Activated naive CD8-positive, alpha-beta T cell treated with anti-CD3 and anti-CD28 coated beads for 36 hours (primary cell): ENCODE measurements at regions not wholly inside any gene's neighbourhood (a gene's known extent, or its start where the extent isn't known, plus 50 kb on each side); places are given as distances from the start of the nearest gene placed in this dataset.

Source experiments
- DNase-seq: peaks from one replicate; pipeline ENCODE4 v3.0.0; 2021
- H3K27ac Mint-ChIP-seq: one replicate; pipeline ENCODE4 v1.8.0; 2022; ENCODE audit warnings: mild to moderate bottlenecking, moderate library complexity, mixed read lengths
- H3K27me3 Mint-ChIP-seq: one replicate; pipeline ENCODE4 v1.8.0; 2022; ENCODE audit warnings: mild to moderate bottlenecking, mixed read lengths
- H3K36me3 Mint-ChIP-seq: one replicate; pipeline ENCODE4 v1.8.0; 2021; ENCODE audit warnings: mild to moderate bottlenecking, mixed read lengths
- H3K4me1 Mint-ChIP-seq: one replicate; pipeline ENCODE4 v1.8.0; 2021; ENCODE audit warnings: mixed read lengths
- H3K4me3 Mint-ChIP-seq: one replicate; pipeline ENCODE4 v1.8.0; 2022; ENCODE audit warnings: mild to moderate bottlenecking, moderate library complexity, mixed read lengths
- H3K9me3 Mint-ChIP-seq: one replicate; pipeline ENCODE4 v1.8.0; 2022; ENCODE audit warnings: mixed read lengths

DNA sequence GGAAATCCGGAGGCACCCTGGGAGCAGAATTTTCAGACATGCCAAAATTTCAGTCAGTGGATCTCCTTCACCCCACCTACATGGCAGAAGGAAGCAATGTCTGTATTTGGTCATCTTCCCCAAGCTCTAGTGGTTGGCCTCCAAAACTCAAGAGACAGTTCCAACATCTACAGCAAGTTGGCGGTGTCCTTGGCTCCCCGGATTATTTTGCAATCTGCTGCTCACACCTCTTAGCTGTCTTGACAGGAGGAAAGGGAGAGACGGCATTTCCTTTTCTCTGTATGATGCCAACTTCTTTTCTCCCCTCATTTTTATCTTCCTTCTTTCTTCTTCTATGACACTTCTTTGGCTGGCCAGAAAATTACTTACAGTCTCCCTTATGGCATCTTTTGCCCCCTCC is 159.9 kb downstream of the SUCLA2 start:
- Mint-ChIP-seq H3K4me1 (no peaks in the 10 kb centered on the region), H3K9me3 (no peaks in the 10 kb centered on the region), H3K27ac (no peak overlapping the region), H3K27me3 (no peaks in the 10 kb centered on the region), H3K36me3 (no peaks in the 10 kb centered on the region), H3K4me3 (no peak overlapping the region)
- no peak for DNase-seq

GRCh38 chr13:47837906-47838305 is 163.2 kb downstream of the SUCLA2 start:
- no peak overlapping the region for H3K4me3 Mint-ChIP-seq
- no peaks in the 10 kb centered on the region for H3K27me3 Mint-ChIP-seq
- no peak overlapping the region for H3K27ac Mint-ChIP-seq
- DNase-seq: no peak
- H3K36me3 Mint-ChIP-seq: no peaks in the 10 kb centered on the region
- H3K9me3 Mint-ChIP-seq: no peaks in the 10 kb centered on the region
- no peaks in the 10 kb centered on the region for H3K4me1 Mint-ChIP-seq

DNA sequence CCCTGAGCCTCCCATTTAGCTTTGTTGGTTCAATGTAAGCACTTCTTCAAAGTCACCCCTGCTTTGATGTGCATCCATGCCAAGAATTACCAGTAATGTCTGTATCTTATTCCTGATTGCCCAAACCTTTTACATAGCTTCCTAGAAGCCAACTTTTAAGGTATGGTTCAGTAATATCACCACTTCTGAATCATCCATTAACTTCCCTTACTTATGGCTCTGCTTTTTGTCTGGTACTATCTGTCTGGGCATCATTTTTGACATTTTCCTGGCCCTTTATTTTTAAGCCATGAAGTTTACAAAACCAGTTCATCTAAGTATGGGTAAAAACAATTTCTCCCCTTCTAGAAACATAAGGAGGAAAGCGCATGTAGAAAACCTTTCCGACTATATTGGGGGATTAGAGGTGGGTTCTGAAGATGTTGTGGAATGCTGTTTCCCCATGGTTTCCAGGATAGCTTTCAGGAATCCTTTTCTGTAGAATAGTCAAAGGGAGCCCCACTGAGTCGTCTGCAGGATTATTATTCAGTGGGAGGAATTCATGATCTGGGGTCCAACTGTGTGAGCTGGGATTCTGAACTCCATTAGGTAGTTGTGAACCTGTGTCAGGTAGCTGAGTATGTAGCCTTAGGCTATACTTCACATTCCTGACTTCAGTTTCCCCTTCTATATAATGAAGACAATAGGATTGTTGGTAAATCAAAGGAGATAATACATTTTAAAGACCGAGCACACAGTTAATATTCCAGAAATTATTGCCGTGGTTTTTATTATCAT is 163.8 kb downstream of the SUCLA2 start:
- Mint-ChIP-seq H3K9me3 (no peaks in the 10 kb centered on the region), H3K27me3 (no peaks in the 10 kb centered on the region), H3K36me3 (no peaks in the 10 kb centered on the region), H3K4me1 (no peaks in the 10 kb centered on the region), H3K4me3 (no peak overlapping the region), H3K27ac (no peak overlapping the region)
- no peak for DNase-seq

DNA sequence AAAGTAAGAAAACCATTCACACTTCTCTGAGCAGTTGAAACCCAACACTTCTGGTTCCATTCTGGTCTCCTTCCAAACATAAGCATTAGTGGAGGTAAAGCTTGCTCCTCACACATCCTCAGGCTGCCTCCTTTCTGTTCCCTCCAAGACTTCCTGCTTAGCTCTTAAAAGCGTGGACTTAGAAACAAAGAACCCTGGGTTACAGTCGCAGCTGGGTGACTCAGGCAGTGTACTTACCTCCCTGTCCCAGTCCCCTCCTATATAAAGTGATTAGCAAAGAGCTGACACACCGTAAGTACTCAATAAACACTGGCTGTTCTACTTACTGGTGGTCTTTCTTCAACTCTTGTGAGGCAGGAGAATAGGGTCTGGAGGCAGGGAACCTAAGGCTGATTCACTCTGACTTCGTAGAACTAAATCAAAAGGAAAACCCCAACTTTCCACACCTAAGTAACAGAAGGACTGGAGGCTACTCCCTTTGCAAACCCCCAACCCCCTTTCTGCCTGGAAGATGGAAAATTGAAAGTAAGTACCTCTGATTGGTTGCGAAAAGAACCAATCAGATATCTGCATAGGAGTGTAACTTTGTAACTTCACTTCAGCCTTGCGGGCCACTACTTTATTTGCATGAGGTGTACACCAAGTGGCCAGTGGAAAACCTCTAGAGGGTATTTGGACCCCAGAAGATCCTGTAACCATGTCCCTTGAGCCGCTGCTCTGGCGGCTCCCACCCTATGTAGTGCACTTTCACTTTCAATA is 165.4 kb downstream of the SUCLA2 start:
- H3K4me1 Mint-ChIP-seq: no peaks in the 10 kb centered on the region
- H3K27ac Mint-ChIP-seq: no peak overlapping the region
- no peaks in the 10 kb centered on the region for H3K27me3 Mint-ChIP-seq
- no peak for DNase-seq
- no peak overlapping the region for H3K4me3 Mint-ChIP-seq
- no peaks in the 10 kb centered on the region for H3K9me3 Mint-ChIP-seq
- H3K36me3 Mint-ChIP-seq: no peaks in the 10 kb centered on the region

DNA sequence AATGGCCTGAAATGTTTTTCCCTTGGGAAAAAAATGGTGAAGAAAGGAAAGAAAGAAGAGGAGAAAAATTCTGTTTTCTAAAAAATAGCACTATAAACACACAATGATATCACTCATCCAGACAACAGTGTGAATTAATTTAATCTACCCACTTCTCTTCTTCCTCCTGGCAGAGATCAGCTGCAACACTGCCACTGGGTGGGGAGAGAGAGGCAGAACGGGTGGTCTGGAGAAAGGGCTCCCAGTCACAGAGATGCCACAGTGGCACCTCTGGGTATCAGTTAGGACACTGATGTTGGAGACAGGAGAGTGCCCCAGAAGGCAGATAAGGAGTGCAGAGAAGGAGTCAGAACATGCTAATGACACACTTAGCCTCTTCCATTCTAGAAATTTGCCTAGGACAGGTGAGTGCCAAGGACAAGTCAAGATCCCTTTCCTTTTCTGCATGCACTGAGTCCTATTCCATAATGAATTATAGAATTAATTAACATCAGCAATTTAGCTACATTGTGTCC is 168.6 kb downstream of the SUCLA2 start:
- Mint-ChIP-seq H3K27ac (no peak overlapping the region), H3K27me3 (no peaks in the 10 kb centered on the region), H3K4me3 (no peak overlapping the region), H3K9me3 (no peaks in the 10 kb centered on the region), H3K4me1 (no peaks in the 10 kb centered on the region), H3K36me3 (no peaks in the 10 kb centered on the region)
- no peak for DNase-seq

DNA sequence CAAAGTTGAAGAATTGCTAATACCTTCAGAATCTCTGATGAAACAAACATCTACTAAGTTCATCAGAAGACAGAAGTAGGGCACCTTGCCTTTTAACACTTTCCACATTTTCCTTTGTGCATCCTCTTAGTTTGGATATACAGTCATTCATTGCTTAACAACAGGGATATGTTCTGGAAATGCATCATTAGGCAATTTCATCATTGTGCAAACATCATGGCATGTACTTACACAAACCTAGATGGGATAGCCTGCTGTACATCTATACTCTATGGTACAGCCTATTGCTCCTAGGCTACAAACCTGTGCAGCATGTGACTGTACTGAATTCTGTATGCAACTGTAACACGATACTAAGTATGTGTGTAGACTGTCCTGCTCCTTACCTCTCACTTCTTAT is 169.8 kb downstream of the SUCLA2 start:
- no peak for DNase-seq
- no peaks in the 10 kb centered on the region for H3K4me1 Mint-ChIP-seq
- H3K36me3 Mint-ChIP-seq: no peaks in the 10 kb centered on the region
- no peak overlapping the region for H3K4me3 Mint-ChIP-seq
- H3K27me3 Mint-ChIP-seq: no peaks in the 10 kb centered on the region
- no peaks in the 10 kb centered on the region for H3K9me3 Mint-ChIP-seq
- H3K27ac Mint-ChIP-seq: no peak overlapping the region

- H3K27me3 Mint-ChIP-seq: no peaks in the 10 kb centered on the region
- H3K36me3 Mint-ChIP-seq: peaks cover 4% of the 10 kb centered on the region
- H3K9me3 Mint-ChIP-seq: peaks cover 10% of the 10 kb centered on the region
- DNase-seq: no peak
- H3K4me3 Mint-ChIP-seq: no peak overlapping the region
- no peaks in the 10 kb centered on the region for H3K4me1 Mint-ChIP-seq
- no peak overlapping the region for H3K27ac Mint-ChIP-seq
These were observed 171.4 kb downstream of the SUCLA2 start for GRCh38 chr13:47829690-47830089.

- DNase-seq: no peak
- Mint-ChIP-seq H3K9me3 (peaks cover 11% of the 10 kb centered on the region), H3K4me1 (no peaks in the 10 kb centered on the region), H3K27me3 (no peaks in the 10 kb centered on the region), H3K27ac (no peak overlapping the region), H3K4me3 (no peak overlapping the region), H3K36me3 (peaks cover 4% of the 10 kb centered on the region)
These were observed 174.6 kb downstream of the SUCLA2 start for GRCh38 chr13:47826471-47826870.

DNA sequence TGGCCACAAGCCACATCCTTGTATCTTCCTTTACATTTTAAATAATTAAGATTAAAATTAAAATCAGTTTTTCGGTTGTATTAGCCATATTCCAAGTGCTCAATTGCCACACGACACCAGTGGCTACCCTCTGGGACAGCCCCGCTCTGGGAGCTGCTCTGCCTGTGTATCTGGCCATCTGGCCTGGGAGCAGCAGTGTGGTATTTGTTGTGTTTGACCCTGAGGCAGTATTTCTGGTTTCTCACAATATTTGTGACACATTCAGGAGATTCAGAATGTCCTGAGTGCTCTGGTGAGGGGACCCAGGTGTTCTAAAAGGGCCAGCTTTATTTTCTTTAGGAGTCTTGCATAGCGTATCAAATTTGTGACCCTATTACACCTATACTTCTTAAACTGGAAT is 179.0 kb downstream of the SUCLA2 start:
- Mint-ChIP-seq H3K27ac (no peak overlapping the region), H3K27me3 (no peaks in the 10 kb centered on the region), H3K4me3 (no peak overlapping the region), H3K4me1 (no peaks in the 10 kb centered on the region), H3K9me3 (peaks cover 11% of the 10 kb centered on the region), H3K36me3 (peaks cover 4% of the 10 kb centered on the region)
- no peak for DNase-seq

GRCh38 chr13:47816831-47817230 is 184.2 kb downstream of the SUCLA2 start:
- DNase-seq: no peak
- Mint-ChIP-seq H3K9me3 (no peaks in the 10 kb centered on the region), H3K4me3 (no peak overlapping the region), H3K36me3 (no peaks in the 10 kb centered on the region), H3K4me1 (no peaks in the 10 kb centered on the region), H3K27ac (no peak overlapping the region), H3K27me3 (no peaks in the 10 kb centered on the region)

DNA sequence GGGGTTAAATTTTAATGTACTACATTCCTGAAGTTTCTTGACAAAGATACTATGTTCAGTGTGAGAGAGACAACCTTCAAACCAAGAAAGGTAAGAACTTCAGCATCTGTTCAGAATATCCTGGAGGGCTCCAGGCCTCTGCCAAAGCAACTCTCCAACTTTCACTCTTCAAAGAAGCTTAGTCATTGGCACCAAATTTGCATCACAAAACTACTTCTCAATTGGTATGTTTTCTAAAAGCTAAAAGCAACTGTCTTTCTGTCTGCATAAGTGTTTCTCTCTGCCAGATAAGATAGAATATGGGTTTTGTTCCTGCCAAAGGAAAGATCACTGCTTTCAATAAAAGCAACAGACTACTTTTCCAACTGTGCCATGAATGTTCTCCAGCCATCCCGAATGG is 187.4 kb downstream of the SUCLA2 start:
- Mint-ChIP-seq H3K9me3 (no peaks in the 10 kb centered on the region), H3K4me3 (no peak overlapping the region), H3K4me1 (no peaks in the 10 kb centered on the region), H3K27me3 (no peaks in the 10 kb centered on the region), H3K27ac (no peak overlapping the region), H3K36me3 (no peaks in the 10 kb centered on the region)
- no peak for DNase-seq

GRCh38 chr13:47809411-47809810 is 191.7 kb downstream of the SUCLA2 start:
- DNase-seq: no peak
- Mint-ChIP-seq H3K4me1 (no peaks in the 10 kb centered on the region), H3K27me3 (no peaks in the 10 kb centered on the region), H3K36me3 (no peaks in the 10 kb centered on the region), H3K4me3 (no peak overlapping the region), H3K27ac (no peak overlapping the region), H3K9me3 (peaks cover 1% of the 10 kb centered on the region)

- Mint-ChIP-seq H3K9me3 (peaks cover 3% of the 10 kb centered on the region), H3K4me3 (no peak overlapping the region), H3K36me3 (no peaks in the 10 kb centered on the region), H3K4me1 (no peaks in the 10 kb centered on the region), H3K27me3 (no peaks in the 10 kb centered on the region), H3K27ac (no peak overlapping the region)
- no peak for DNase-seq
These were observed 197.9 kb downstream of the SUCLA2 start for GRCh38 chr13:47803131-47803530.

DNA sequence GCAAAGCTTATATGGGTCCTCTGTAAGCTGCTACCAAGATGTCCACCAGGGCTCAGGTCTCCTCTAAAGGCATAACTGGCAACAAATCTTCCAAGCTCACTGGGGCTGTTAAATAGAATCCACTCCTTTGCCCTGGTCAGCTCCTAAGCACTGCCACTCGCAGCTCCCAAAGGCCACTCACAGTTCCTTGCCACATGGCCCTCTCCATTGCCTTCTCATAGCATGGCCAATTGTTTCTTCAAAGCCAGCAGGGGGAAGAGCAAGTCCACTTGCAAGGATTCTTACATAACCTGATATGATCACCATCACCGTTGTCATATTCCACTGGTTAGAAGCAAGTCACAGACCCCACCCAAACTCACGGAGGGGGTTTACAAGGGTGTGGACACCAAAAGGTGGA is 199.5 kb downstream of the SUCLA2 start:
- peaks cover 3% of the 10 kb centered on the region for H3K9me3 Mint-ChIP-seq
- H3K27ac Mint-ChIP-seq: no peak overlapping the region
- no peak overlapping the region for H3K4me3 Mint-ChIP-seq
- H3K36me3 Mint-ChIP-seq: no peaks in the 10 kb centered on the region
- no peaks in the 10 kb centered on the region for H3K4me1 Mint-ChIP-seq
- DNase-seq: no peak
- no peaks in the 10 kb centered on the region for H3K27me3 Mint-ChIP-seq

- Mint-ChIP-seq H3K27ac (no peak overlapping the region), H3K36me3 (no peaks in the 10 kb centered on the region), H3K9me3 (peaks cover 3% of the 10 kb centered on the region), H3K27me3 (no peaks in the 10 kb centered on the region), H3K4me3 (no peak overlapping the region), H3K4me1 (no peaks in the 10 kb centered on the region)
- DNase-seq: no peak
These were observed 200.5 kb downstream of the SUCLA2 start for GRCh38 chr13:47800593-47800992.

DNA sequence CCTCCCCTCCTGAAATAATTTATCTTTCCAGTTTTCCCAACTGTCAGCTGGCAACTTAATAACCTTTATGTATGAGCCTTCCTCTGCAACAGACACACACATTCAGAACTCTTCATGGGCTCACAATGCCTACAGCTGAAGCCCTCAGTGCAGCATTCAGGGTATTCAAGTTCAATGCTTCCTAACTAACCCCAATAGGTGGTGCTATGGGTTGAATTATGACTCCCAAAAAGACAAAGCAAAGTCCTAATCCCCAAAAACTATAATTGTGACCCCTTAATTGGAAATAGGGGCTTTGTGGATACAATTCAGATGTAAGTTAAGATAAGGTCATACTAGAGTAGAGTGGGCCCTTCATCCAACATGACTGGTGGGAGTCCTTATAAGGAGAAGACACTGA is 202.2 kb downstream of the SUCLA2 start:
- H3K36me3 Mint-ChIP-seq: no peaks in the 10 kb centered on the region
- DNase-seq: no peak
- H3K27me3 Mint-ChIP-seq: no peaks in the 10 kb centered on the region
- H3K4me3 Mint-ChIP-seq: no peak overlapping the region
- no peaks in the 10 kb centered on the region for H3K4me1 Mint-ChIP-seq
- no peak overlapping the region for H3K27ac Mint-ChIP-seq
- H3K9me3 Mint-ChIP-seq: peaks cover 2% of the 10 kb centered on the region
